AG04450 (cell line): ENCODE measurements at regions not wholly inside any gene's neighbourhood (a gene's known extent, or its start where the extent isn't known, plus 50 kb on each side); places are given as distances from the start of the nearest gene placed in this dataset.

ENCODE experiments used
- CTCF ChIA-PET: fragments of 300-600, 350-600 bp; formaldehyde crosslinking; extraction: SDS; loops from one replicate; lab custom pipeline; 2022; ENCODE audit warnings: antibody characterized with exemption, inconsistent platforms; lab: Charles Lee
- POLR2A ChIA-PET: fragments of 350-600 bp; formaldehyde crosslinking; extraction: SDS; loops from one replicate; lab custom pipeline; 2021; ENCODE audit warnings: antibody characterized with exemption, inconsistent platforms; lab: Yijun Ruan, JAX
- DNase-seq: peaks from one replicate; pipeline ENCODE4 v3.0.0-alpha.2; 2011; ENCODE audit warnings: low read depth, low spot score
- H3K27ac ChIP-seq: one replicate; pipeline ENCODE4 v1.5.1; 2012; ENCODE audit warnings: low read depth, low read length, control low read depth
- H3K27me3 ChIP-seq: one replicate; pipeline ENCODE4 v1.6.0; 2012; ENCODE audit warnings: low read length; ENCODE audit not compliant: control insufficient read depth, insufficient read depth
- H3K4me3 ChIP-seq: 2 replicates; pipeline ENCODE4 v1.5.1; 2011; ENCODE audit warnings: mild to moderate bottlenecking, low read depth, low read length, control low read depth
- H3K9me3 ChIP-seq: 2 replicates; pipeline ENCODE4 v1.5.1; 2012; ENCODE audit warnings: low read length; ENCODE audit not compliant: control insufficient read depth, insufficient read depth
- TF ChIP-seq, protein P1 (sequence below): IDR thresholded peaks from 2 replicates; pipeline ENCODE4 v1.5.1; 2011; ENCODE audit warnings: low read depth, low read length, control low read depth, inconsistent platforms

DNA sequence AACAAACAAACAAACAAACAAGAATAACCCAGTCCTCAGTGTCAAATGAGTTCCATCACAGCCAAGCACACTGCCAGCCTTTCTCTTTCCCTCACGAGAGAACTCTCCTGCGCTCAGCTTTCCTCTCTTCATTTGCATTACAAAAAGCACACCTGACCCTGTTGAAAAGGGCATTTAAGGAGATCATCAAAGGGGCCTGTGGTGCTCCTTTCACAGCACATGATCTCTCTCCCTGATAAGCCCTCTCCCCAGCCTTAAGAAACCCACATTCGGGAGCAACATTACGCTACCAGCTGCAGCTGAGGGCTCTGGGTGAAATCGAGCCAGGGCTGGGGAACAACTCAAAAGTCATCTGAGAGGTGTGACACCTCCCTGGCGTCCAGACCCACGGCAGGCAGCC, 165.6 kb upstream of the TMCC3 start:
- TF ChIP-seq, protein P1, sequence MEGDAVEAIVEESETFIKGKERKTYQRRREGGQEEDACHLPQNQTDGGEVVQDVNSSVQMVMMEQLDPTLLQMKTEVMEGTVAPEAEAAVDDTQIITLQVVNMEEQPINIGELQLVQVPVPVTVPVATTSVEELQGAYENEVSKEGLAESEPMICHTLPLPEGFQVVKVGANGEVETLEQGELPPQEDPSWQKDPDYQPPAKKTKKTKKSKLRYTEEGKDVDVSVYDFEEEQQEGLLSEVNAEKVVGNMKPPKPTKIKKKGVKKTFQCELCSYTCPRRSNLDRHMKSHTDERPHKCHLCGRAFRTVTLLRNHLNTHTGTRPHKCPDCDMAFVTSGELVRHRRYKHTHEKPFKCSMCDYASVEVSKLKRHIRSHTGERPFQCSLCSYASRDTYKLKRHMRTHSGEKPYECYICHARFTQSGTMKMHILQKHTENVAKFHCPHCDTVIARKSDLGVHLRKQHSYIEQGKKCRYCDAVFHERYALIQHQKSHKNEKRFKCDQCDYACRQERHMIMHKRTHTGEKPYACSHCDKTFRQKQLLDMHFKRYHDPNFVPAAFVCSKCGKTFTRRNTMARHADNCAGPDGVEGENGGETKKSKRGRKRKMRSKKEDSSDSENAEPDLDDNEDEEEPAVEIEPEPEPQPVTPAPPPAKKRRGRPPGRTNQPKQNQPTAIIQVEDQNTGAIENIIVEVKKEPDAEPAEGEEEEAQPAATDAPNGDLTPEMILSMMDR = no peak
- Histone ChIP-seq H3K9me3 (peaks cover 2% of the 10 kb centered on the region; the same call in 1 of the 2 replicates), H3K4me3 (no peak overlapping the region), H3K27me3 (no peaks in the 10 kb centered on the region), H3K27ac (no peak overlapping the region)
- DNase-seq = no peak
- ChIA-PET POLR2A (no interaction called here), CTCF (no interaction called here)

DNA sequence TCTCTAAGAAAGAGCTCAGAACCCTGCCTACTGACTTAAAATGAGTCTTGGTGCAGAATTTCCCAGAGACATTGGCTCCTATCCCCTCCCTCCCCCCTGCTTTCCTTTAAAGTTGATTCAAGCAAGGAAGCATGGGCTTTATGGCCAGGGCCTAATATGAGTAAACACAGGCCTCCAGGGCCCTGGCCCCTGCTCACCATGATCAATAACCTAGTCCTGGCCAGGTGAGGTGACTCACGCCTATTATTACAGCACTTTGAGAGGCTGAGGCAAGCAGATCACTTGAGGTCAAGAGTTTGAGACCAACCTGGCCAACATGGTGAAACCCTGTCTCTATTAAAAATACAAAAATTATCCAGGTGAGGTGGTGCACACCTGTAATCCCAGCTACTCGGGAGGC, 165.1 kb upstream of the TMCC3 start:
- no peak for DNase-seq
- Histone ChIP-seq H3K27ac (no peak overlapping the region), H3K4me3 (no peak overlapping the region), H3K9me3 (peaks cover 2% of the 10 kb centered on the region; the same call in 1 of the 2 replicates), H3K27me3 (no peaks in the 10 kb centered on the region)
- ChIA-PET CTCF (no interaction called here), POLR2A (no interaction called here)
- TF ChIP-seq, protein P1 = no peak

DNA sequence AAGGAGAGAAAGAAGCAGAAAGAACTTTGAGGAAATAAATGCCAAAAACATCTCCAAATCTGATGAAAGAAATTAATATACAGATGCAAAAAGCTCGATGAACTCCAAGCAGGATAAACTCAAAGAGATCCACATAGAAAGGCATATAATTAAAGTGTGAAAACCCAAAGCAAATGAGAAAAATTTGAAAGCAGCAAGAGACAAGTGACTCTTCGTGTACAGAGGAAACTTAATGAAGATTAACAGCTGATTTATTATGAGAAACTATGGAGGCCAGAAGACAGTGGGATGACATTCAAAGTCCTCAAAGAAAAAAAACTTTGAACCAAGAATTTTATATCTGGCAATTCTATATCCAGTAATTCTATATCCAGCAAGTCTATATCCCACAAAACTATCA, 163.0 kb upstream of the TMCC3 start:
- H3K27me3 ChIP-seq = peaks cover 3% of the 10 kb centered on the region
- no peak overlapping the region for H3K4me3 ChIP-seq
- TF ChIP-seq, protein P1 = no peak
- no peak for DNase-seq
- H3K27ac ChIP-seq = no peak overlapping the region
- ChIA-PET CTCF (no interaction called here), POLR2A (no interaction called here)
- H3K9me3 ChIP-seq = peaks cover 2% of the 10 kb centered on the region; the same call in 1 of the 2 replicates

DNA sequence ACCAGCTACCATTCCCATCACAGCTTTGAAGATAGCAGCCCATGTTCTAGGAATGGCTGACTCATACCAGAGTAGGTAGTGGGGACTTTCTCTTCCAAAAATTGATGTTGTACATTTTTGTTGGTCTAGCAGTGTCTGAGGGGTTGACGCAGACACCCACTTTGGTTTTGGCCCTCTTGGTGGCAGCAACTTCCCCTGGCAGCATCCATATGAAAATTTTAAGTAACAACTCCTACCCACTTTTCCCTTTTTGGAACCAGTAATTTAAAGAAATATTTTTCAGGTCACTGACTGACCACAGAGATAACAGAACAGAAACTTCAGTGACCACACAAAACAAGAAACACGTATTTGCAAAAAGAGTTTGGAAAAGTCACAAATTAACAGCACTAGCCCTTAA, 162.0 kb upstream of the TMCC3 start:
- CTCF ChIA-PET = no interaction called here
- no peak for DNase-seq
- Histone ChIP-seq H3K4me3 (no peak overlapping the region), H3K27me3 (peaks cover 9% of the 10 kb centered on the region), H3K27ac (no peak overlapping the region), H3K9me3 (peaks cover 2% of the 10 kb centered on the region; the same call in 1 of the 2 replicates)
- POLR2A ChIA-PET = no interaction called here
- TF ChIP-seq, protein P1 = no peak

DNA sequence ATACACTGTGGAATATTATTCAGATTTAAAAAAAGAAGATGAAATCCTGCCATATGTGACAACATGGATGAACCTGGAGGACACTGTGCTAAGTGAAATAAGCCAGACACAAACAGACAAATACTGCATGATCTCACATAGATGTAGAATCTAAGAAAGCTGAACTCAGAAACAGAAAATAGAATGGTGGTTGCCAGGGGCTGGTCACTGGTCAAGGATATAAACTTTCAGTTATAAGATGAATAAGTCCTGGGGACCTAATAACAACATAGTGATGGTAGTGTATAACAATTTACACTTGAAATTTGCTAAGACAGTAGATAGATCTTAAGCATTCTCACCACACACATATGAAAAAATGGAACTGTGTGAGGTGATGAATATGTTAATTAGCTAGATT, 161.3 kb upstream of the TMCC3 start:
- ChIA-PET CTCF (no interaction called here), POLR2A (no interaction called here)
- DNase-seq = no peak
- TF ChIP-seq, protein P1 = no peak
- peaks cover 2% of the 10 kb centered on the region; the same call in 1 of the 2 replicates for H3K9me3 ChIP-seq
- H3K4me3 ChIP-seq = no peak overlapping the region
- H3K27me3 ChIP-seq = peaks cover 11% of the 10 kb centered on the region
- no peak overlapping the region for H3K27ac ChIP-seq
